ENCODE measurements at regions not wholly inside any gene's neighbourhood (a gene's known extent, or its start where the extent isn't known, plus 50 kb on each side); places are given as distances from the start of the nearest gene placed in this dataset.

DNA sequence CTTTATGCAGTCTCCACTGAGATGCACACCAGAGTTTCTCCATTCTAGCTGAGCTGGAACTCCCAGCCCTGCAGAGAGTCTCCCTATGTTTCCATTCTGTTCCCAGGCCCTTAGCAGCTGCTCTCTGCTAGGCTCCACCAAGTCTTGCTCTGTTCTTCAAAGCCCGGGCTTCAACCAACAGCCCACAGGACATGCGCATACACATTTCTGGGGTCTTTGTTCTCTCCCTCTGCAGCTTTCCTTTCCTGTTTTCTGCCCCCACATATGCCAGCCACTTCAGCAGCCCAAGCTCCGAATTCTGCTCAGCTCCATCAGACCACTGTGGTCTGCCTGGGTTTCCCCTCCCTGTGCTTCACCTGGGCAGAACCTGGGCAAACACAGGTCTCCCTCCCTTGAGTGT, 205.9 kb downstream of the CBLN1 start:
- no peak for DNase-seq

GRCh38 chr16:49068224-49068623, 213.4 kb downstream of the CBLN1 start:
- DNase-seq = no peak

DNA sequence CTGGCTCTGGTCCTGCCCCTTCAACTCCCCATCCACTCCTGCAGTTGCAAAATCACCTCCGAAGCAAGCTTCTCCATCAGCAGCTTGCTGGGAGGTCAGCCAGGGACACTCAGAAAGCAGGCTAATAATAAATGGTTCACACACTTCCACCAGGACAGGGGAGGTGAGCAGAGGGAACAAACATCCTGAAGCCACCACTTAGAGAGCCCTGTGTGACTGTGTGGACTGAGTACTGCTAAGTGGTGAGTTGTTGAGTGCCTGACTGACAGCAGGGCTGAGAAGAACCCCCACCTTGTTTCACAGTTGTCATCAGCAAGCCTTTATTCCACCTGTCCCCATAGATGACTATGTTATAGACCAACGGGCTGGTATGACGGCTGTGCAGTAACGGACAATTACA, 213.9 kb downstream of the CBLN1 start:
- no peak for DNase-seq

DNA sequence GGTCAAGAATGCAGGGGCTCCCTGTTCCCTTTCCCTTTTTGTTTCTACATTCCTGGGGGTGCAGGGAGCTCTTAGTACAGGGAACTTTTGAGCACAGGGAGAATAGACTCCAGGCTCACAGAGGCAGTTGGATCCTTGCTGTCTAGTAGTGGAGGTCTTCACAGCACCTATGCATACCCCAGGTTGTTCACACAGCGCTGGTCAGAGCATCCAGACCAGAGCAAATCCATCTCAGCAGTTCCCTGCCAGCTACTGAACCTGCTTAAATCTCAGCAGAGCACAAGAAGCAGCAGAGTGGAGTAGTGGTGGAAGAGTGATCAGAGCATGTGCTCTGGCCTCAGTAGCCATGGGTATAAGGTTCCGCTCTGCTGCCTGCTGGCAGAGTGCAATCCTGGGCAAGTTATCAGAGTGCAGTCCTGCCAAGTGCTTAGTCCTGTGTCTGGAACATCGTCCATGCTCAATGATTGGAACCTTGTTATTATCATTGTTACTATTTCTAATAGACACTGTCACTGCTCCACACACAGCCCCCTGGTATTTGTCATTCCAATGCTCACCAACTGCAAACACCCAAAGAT, 220.4 kb downstream of the CBLN1 start:
- DNase-seq = no peak

DNA sequence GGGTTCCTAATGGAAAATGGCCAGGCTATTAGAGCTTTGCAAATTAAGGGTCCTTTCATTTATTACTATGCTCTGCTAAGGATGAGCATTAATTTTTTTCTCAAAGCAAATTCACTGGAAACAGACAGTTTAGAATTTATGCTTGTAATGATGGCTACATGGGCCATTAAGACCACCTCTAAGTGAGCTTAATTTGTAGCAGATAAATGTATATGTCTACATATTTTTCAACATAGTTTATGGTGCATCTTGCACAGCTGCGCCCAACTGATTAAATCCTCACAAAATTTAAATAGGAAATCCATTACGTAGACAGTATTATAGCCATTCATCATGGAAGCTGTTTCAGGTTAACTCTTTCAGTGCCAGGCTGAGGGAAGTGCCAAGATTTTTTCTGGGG, 220.9 kb downstream of the CBLN1 start:
- no peak for DNase-seq

DNA sequence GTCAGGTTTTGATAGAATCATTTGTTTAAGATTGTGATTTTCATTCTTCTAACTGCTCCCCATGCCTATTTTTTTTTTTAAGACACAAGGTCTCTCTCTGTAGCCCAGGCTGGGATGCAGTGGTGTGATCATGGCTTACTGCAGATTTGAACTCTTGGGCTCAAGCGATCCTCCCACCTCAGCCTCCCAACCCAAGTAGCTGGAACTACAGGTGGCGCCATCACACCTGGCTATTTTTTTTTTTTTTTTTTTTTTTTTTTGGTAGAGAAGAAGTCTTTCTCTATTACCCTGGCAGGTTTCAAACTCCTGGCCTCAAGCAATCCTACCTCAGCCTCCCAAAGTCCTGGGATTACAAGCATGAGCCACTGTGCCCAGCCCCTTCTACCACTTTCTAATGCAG, 223.3 kb downstream of the CBLN1 start:
- no peak for DNase-seq

DNA sequence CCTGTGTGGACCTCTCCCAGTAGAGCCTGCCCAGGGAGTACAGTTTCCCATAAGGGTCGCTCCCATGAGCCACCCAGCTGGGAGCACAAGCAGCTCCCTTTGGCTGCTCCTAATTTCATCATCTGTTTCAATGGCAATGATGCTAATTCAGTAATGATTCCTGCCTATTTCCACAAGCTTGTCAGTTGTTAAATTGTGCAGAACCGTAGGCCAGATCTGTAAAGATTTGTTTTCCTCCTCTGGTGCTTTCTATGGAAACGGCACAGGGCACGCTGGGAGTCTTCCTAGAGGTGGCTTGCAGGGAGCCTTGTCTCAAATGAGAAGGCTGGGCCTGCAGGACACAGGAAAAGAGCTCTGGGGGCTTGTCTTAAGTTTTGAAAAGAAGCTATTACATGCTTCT, 223.7 kb downstream of the CBLN1 start:
- no peak for DNase-seq

DNA sequence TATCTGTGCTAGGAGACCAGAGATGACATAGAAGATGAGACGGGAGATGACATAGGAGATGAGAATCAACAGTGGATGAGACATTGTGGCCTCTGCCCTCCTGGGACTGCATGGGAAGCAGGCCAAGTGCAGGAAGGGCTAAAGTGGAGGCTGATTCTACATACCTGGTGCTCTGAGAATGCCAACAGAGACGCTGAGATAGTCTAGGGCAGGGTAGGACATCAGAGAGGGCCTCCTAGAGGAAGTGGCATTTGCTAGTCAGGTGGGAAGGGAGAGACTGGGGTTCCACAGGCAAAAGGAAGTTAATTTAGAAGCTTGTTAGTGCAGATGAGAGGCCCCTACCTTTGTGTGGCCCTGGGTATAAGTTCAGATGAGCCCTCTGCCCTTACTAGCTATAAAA, 224.2 kb downstream of the CBLN1 start:
- no peak for DNase-seq

- no peak for DNase-seq
Observed at GRCh38 chr16:49056546-49056945, 225.1 kb downstream of the CBLN1 start.

DNA sequence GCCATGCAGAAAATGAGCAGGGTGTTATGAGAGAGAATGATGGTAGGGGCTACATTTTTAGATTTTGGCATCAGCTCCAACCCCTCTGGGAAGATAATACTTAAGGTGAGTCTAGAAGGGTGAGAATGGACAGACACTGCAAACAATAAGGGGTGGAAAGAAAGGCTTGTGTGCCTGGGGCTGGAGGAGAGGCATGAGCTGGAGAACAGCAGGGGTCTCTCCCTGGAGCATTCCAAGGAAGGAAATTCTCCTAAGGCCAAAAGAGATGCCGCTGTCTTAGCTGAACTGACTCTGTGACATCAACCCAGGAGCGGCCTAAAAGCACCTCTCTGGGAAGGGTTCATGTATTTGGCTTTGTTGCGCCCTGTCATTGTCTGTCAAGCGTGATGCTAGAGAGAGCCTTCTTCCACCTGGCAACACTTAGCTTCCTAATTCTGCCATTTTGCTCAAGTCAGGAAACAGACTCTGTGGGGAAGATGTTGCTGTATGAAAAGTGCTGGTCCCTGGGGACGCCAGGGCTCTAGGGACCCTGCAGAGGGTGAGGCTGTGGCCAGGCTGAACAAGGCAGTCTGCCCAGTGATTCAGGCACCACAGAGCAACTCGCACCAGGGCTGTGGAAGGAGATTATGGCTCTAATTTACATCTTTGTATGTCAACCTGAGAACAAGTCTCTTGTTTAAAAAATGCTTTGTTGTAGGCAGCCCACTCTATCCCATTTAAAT, 225.7 kb downstream of the CBLN1 start:
- no peak for DNase-seq

GRCh38 chr16:49055291-49055690, 226.3 kb downstream of the CBLN1 start:
- DNase-seq = no peak

DNA sequence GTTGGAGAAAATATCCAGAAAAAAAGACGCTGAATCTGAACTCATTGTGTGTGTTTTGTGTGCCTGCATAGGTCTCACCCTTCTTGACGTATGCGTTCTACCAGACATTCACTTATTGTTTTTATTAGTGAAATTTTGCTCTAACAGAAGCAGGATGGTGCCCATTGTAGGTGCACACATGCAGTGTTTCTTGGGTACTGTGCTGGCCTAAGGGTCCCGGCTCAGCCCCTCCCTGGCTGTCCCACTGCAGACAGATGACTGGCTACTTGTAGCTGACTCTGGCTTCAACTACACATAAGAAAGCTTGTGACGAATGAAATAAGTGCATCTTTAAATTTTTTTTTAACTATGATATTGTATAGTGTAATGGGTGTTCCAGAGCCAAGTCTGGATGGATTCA, 227.0 kb downstream of the CBLN1 start:
- DNase-seq = no peak

DNA sequence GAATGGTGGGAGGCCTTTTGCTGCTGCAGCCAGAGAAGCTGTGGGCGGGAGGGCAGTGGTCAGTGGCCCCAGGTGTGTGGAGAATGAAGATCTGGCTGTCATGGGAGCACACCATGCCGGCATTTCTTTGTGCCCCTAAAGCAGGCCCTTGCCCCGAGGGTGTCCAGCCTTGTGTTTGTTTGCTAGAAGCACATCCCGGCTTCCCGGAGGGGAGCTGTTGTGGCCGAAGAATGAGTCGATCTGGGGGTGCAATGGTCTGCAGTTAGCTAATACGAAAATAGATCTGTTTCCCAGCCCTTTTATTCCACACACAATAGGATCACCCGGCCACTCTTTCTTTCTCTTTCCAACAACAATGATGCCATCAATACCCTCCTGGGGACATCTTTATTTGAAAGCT, 228.8 kb downstream of the CBLN1 start:
- no peak for DNase-seq

DNA sequence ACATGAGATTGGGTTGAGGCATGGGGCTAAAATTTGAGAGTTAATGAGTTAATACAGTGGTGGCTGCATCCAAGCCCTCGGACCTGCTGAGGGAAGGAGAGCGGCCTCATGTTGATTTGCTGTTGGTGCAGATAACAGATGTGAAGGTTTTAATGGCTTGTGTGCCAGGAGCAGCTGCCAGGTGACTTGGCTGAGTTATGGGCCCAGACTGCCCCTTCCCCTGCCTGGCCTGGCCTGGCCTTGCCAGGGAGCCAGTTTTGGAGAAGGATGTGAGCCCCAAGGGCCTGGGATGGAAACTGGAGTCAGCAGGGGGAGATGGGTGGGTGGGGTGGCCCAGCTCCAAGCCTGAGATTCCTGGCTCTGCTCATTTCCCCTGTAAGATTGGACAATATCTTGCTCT, 230.1 kb downstream of the CBLN1 start:
- DNase-seq = no peak

GRCh38 chr16:49050607-49051006, 231.0 kb downstream of the CBLN1 start:
- no peak for DNase-seq

DNA sequence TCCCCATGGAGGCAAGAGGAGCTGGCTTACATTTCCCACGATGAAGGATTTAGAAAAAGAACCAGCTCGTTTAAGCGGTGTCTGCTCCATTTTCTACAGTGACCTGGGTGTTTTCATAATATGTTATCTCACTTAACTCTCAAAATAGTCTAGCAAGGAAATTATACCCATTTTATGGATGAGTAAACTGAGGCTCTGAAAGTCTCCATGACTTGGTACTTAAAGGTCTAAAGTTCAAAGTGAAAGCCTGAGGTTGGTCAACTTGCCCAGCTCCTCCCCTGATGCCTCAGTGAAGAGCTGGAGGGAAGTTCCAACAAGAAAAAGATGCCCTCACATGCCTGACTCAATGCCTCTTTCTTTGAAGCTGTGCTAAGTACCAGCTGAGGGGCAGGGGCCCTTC, 232.0 kb downstream of the CBLN1 start:
- no peak for DNase-seq

DNA sequence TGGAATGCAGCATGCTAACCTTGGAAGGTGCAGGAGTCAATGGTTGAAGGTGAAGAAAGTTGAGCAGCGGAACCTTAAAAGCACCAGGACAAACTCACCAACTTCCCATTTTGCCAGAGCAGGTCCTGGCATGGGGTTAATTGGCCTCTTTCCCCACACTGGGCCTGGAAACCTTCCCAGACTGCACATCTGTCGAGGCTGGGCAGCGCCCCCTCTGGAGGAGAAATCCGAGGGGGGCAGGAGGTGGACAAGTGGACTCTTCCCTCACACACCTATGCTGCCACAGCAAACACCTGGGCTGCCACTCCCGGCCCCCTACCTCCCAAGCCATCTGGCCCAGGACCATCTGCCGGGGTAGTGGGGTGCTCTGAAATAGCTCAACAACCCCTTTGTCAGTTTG, 232.4 kb downstream of the CBLN1 start:
- no peak for DNase-seq

DNA sequence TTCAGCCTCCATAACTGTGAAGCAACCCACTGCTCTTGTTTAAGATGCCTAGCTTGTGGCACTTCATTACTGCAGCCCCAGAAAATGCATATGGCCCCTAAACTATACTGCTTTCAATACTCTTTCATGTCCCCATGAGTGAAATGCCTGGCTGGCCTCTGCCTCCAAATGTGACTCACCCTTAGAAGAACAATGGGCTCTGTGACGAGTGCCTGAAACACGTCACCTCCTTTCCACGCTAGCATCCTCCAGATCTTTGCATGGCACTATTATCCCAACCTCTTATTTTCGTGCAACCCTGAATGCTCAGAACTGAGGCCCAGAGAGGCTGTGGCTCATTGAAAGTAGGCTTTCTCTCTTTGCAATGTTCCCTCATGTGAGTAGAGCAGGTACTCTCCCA, 233.1 kb downstream of the CBLN1 start:
- no peak for DNase-seq

DNA sequence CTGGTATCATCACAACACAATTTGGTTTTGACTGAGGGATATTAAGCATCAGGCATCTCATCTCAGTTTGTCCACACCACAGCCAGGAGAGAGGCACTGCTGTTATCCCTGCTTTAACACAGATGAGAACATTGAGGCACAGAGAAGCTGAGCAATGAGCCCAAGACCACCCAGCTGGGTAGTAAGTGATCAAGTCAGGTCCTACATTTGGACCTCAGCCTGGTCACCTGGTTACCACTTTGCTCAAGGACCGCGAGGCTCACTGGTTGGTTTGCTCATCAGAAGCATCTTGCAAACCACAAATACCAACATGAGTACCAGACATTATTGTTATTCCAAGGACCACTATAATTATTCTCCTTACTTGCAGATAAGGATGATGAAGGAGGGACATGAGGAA, 245.5 kb downstream of the CBLN1 start:
- DNase-seq = no peak

DNA sequence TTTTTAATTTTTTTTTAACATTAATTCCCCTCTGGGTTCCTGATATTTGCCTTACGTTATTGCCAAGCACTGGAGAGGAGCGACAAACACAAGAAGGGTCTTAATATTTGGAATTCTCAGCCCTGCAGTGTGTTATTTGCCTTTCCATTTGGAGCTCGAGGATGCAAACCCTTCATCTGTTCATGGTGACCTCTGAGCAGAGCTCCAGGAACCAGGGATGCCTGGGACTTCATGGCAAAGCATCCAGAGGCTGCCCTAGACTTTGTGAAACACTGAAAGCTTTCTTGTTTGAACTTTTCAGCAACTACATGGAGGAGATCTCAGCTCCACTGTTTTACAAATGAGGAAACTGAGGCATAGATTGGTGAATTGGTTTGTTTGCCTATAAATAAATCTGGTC, 254.2 kb downstream of the CBLN1 start:
- DNase-seq = no peak

DNA sequence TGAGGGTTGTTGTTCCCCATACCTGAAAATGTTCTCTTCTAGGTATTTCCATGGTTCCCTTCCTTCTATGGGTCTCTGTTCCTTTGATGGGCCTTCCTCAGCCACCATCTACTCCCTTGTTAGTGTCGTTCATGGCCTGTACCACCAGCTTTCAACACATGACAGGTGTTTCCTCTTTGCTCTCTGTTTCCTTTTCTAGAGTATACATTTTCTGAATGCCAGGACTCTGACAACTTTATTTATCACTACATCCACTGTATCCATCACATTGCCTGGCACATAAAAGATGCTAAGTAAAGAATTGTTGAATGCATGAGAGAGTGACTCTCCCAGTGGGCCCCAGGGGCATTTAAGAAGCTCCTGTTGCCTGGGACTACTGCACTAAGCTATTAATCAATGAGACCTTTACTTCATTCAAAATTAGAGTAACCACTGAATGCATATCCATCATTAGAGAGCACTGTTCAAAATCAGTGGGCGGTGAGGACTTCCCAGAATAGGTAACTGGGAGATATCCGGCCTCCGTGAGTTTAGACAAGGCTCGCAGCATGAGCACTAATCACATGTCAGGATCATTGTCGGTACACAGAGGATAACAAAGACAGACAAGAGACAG, 255.0 kb downstream of the CBLN1 start:
- no peak for DNase-seq

DNA sequence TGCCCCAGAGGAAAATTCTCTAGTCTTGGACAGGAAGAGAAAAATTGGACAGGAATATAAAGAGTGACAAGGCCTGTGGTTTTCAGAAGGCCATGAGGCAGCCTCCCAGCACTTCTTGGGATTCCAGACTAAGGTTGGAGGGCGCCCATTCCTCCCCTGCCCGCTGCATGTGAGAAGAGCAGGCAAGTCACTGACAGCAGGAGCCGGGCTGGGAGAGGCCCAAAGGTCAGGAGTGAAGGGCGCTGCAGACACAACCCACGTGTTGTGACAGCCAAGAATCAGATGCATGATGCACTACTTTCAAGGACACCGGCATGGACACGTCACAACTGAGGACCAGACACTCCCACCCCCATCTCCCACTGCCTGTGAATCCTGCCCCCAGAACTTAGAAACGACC, 256.7 kb downstream of the CBLN1 start:
- DNase-seq = no peak

DNA sequence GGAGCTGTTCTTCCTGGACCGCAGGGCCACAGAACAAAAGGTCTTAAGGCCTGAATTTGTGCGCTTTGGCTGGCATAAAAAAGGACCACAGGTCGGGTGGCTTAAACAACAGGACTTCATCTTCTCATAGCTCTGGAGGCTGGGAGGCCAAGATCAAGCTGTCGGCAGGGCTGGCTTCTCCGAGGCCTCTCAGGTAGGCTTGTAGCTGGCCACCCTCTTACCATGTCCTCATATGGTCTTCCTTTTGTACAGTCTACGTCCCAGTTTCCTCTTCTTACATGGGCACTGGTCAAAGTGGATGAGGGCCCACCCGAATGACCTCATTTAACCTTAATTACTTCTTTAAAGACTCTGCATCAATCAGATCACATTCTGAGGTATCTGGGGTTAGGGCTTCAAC, 257.6 kb downstream of the CBLN1 start:
- no peak for DNase-seq

- DNase-seq = no peak
Observed at GRCh38 chr16:49023050-49023449, 258.6 kb downstream of the CBLN1 start.

All from stimulated activated CD4-positive, alpha-beta T cell treated with anti-CD3 and anti-CD28 coated beads, Interleukin-2, amount 100 ng/mL, for 24 hours (primary cell).